ENCODE measurements at regions not wholly inside any gene's neighbourhood (a gene's known extent, or its start where the extent isn't known, plus 50 kb on each side); places are given as distances from the start of the nearest gene placed in this dataset.

- no peak overlapping the region for H3K4me3 ChIP-seq (ENCODE audit: low read length)
- DNase-seq (ENCODE audit: low read depth, low spot score): no peak
Observed at GRCh38 chr13:99639126-99639525, 137.9 kb downstream of the TM9SF2 start.

- no peak for DNase-seq (ENCODE audit: low read depth, low spot score)
- no peak overlapping the region for H3K4me3 ChIP-seq (ENCODE audit: low read length)
Observed at GRCh38 chr13:99636728-99637353, 135.6 kb downstream of the TM9SF2 start.

- H3K4me3 ChIP-seq (ENCODE audit: low read length): no peak overlapping the region
- no peak for DNase-seq (ENCODE audit: low read depth, low spot score)
Observed at GRCh38 chr13:99636306-99636705, 135.0 kb downstream of the TM9SF2 start.

- no peak for DNase-seq (ENCODE audit: low read depth, low spot score)
- H3K4me3 ChIP-seq (ENCODE audit: low read length): no peak overlapping the region
Observed at GRCh38 chr13:99634672-99635071, 133.4 kb downstream of the TM9SF2 start.

- no peak overlapping the region for H3K4me3 ChIP-seq (ENCODE audit: low read length)
- no peak for DNase-seq (ENCODE audit: low read depth, low spot score)
Observed at GRCh38 chr13:99630269-99630898, 129.1 kb downstream of the TM9SF2 start.

- DNase-seq (ENCODE audit: low read depth, low spot score): no peak
Observed at GRCh38 chr13:99629641-99630040, 128.4 kb downstream of the TM9SF2 start.

GRCh38 chr13:99628442-99628841 lies 127.2 kb downstream of the TM9SF2 start:
- H3K4me3 ChIP-seq (ENCODE audit: low read length): no peak overlapping the region
- DNase-seq (ENCODE audit: low read depth, low spot score): no peak

More at GRCh38 chr13:99629641-99630040, 128.4 kb downstream of the TM9SF2 start:
- no peak overlapping the region for H3K4me3 ChIP-seq (ENCODE audit: low read length)

GRCh38 chr13:99626461-99627082 lies 125.3 kb downstream of the TM9SF2 start:
- H3K4me3 ChIP-seq (ENCODE audit: low read length): no peak overlapping the region
- DNase-seq (ENCODE audit: low read depth, low spot score): no peak

GRCh38 chr13:99624936-99625540 lies 123.8 kb downstream of the TM9SF2 start:
- no peak overlapping the region for H3K4me3 ChIP-seq (ENCODE audit: low read length)
- DNase-seq (ENCODE audit: low read depth, low spot score): no peak

GRCh38 chr13:99620806-99621205 lies 119.5 kb downstream of the TM9SF2 start:
- DNase-seq (ENCODE audit: low read depth, low spot score): no peak

GRCh38 chr13:99619207-99619606 lies 117.9 kb downstream of the TM9SF2 start:
- no peak for DNase-seq (ENCODE audit: low read depth, low spot score)
- no peak overlapping the region for H3K4me3 ChIP-seq (ENCODE audit: low read length)

More at GRCh38 chr13:99620806-99621205, 119.5 kb downstream of the TM9SF2 start:
- H3K4me3 ChIP-seq (ENCODE audit: low read length): no peak overlapping the region

GRCh38 chr13:99617474-99618255 lies 116.4 kb downstream of the TM9SF2 start:
- H3K4me3 ChIP-seq (ENCODE audit: low read length): no peak overlapping the region
- no peak for DNase-seq (ENCODE audit: low read depth, low spot score)

GRCh38 chr13:99614465-99614885 lies 113.2 kb downstream of the TM9SF2 start:
- H3K4me3 ChIP-seq (ENCODE audit: low read length): no peak overlapping the region
- DNase-seq (ENCODE audit: low read depth, low spot score): no peak
